HG03342 (cell line): ENCODE measurements at regions not wholly inside any gene's neighbourhood (a gene's known extent, or its start where the extent isn't known, plus 50 kb on each side); places are given as distances from the start of the nearest gene placed in this dataset.
"Not testable (repeated sequence)": the region's sequence is repeated elsewhere in the genome, so short reads cannot be mapped to it uniquely, and the experiment has no call there.

Experiments
- ATAC-seq: cut with Tn5 transposase; IDR thresholded peaks from one replicate; pipeline ENCODE4 v1.9.1; 2021; ENCODE audit warnings: mild to moderate bottlenecking, moderate library complexity; ENCODE audit not compliant: unreplicated experiment

DNA sequence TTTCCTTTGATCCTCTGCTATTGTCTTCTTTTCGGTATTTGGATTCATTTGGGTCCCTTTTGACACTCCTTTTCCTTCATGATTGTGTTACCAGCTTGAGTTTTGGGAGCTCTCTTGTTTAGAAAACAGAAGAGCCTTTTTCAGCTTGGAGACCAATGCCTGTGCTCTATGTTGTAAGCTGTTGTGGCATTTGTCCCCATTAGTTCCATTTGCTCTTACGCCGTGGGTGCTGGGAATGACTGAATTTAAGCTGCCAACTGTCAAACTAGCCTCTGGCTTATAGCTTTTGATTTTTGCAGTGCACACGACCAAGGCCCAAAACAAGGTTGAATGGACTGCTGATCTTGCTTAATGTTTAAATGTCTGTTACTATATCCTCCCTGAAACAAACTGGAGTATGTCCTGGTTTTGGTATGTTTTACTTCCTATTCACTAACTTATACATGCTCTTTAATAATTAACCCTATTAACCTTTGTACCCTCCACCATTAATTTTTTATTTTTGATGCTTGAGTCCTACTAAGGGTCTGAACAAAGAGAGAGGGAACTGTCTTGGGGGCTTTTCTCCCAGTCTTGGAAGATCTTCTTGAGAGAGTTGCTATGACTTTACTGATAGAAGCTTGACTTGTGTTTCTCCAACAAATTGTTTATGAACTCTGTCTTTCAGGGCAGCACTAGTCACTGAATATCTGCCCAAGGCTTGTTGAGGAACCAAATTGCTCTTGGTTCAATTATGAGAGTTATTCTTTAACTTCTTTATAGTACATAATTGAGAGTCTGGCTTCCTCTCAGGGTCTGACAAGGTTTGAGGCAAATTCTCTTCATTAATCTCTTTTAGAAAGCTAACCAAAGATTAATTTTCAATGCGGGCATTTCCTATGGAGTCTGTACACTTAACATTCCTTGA is 100.3 kb upstream of the SIRPG start:
- ATAC-seq: no peak

DNA sequence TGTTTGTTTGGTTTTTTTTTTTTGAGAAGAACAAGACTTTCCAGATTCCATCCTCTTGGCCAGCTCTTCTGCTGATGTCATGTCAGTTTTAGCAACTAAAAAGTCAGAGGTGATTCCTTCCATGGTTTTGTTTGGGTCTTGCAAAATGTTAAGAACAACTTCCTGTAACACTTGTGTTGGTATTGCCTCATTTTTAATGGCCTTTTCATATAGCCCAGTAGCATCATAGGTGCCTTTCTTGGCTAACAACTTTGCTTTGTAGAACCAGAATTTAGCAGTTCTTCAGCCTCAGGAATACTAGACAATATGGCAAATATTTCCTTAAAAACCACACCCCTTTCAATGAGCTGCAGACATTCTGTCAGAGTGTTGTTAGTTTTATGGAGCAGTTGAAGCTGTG is 99.5 kb upstream of the SIRPG start:
- ATAC-seq: no peak

DNA sequence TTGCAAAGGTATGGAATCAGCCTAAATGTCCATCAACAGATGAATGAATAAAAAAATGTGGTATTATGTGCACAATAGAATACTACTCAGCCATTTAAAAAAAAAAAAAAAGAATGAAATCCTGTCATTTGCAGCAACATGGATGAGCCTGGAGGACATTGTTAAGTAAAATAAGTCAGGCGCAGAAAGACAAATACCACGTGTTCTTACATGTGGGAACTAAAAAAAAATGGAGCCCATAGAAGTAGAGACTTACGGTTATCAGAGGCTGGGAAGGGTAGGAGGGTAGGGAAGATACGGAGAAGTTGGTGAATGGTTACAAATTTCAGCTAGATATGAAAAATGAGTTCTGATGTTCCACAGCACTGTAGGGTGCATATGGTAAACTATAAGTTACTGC is 97.2 kb upstream of the SIRPG start:
- no peak for ATAC-seq

DNA sequence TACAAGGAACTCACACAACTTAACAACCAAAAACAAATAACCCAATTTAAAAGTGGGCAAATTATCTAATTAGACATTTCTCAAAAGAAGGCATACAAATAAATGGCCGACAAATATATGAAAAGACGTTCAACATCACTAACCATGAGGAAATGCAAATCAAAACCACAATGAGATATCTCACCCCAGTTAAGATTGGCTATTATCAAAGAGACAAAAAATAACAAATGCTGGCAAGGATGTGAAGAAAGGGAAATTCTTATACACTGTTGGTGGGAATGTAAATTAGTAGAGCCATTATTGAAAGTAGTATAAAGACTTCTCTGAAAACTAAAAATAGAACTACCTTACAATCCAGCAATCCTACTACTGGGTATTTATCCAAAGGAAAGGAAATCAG is 96.7 kb upstream of the SIRPG start:
- ATAC-seq: no peak

GRCh38 chr20:1752045-1752444 is 94.5 kb upstream of the SIRPG start:
- ATAC-seq: no peak

DNA sequence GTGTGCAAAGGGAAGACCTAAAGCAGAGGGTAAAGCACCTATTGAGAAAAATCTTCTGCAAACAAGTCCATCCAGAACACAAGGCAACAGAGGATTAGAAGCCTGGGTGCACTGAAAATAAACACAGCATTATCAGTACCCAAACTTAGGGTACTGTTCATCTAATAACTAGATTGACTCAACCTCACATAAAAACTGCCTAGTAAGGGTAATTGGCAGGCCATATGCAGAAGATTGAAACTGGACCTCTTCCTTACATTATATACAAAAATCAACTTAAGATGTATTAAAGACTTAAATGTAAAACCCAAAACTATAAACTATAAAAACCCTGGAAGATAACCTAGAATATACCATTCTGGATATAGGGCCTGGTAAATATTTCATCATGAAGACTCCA is 91.2 kb upstream of the SIRPG start:
- no peak for ATAC-seq

GRCh38 chr20:1747953-1748577 is 90.5 kb upstream of the SIRPG start:
- no peak for ATAC-seq

- ATAC-seq: not testable (repeated sequence)
Measured at GRCh38 chr20:1742049-1742434, 84.5 kb upstream of the SIRPG start.

- no peak for ATAC-seq
Measured at GRCh38 chr20:1741309-1742048, 83.9 kb upstream of the SIRPG start.

GRCh38 chr20:1737134-1737533 is 79.6 kb upstream of the SIRPG start:
- no peak for ATAC-seq

DNA sequence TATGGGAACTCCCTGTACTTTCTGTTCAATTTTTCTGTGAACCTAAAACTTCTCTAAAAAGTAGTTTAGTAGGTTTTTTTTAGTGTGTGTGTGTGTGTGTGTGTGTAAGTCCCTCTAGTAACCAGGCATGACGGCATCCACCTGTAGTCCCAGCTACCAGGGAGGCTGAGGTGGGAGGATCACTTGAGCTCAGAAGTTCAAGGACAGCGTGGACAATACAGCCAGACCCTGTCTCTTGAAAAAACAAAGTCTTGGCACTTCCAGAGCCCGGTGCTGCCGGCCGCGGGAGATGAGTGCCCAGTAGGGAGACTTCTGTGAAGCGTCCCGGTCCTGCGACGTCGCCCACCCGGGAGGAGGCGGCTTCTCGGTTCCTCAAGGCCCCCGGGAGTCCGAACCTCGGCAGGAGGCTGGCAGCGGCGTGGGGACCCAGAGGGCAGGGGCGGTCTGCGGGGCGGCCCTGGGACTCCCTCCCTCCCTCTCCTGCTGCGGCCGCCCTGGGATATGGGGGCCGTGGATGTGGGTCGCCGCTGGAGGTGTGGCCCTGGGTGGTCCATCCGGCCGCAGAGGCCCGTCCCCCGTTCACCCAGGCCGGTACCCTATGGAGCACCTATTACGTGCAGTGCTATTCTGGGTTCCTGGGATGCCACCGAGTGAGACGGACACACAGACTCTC is 78.0 kb upstream of the SIRPG start:
- ATAC-seq: no peak

DNA sequence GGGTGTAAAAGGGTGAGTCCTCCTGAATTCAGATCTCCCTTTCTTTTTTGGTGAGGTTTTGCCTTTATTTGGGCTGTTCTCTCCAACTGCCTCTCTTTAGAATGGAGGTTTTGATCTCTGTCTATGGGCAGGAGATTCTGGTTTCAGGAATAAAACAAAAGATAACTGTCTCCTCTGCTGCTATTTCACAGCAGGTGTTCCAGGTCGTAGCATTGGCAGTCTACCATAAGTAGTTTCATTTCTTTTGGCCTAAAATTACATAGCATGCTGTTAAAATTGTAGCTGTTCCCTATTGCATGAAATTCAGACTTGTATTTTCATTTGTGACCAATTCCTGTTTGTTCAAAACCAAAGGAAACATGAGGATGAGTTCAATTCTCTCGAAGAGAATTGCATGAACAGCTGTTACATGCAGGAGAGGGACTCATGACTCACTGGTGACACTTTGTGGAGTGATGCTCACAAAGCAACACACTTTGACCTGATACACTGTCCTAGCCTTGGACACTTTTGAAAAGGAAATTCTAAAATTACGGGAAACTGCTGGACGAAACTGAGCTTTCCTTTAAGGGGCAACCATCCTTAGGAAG is 76.8 kb upstream of the SIRPG start:
- no peak for ATAC-seq

- not testable (repeated sequence) for ATAC-seq
Measured at GRCh38 chr20:1731828-1732375, 74.3 kb upstream of the SIRPG start.

GRCh38 chr20:1730981-1731711 is 73.6 kb upstream of the SIRPG start:
- not testable (repeated sequence) for ATAC-seq

GRCh38 chr20:1727303-1727702 is 69.7 kb upstream of the SIRPG start:
- not testable (repeated sequence) for ATAC-seq

DNA sequence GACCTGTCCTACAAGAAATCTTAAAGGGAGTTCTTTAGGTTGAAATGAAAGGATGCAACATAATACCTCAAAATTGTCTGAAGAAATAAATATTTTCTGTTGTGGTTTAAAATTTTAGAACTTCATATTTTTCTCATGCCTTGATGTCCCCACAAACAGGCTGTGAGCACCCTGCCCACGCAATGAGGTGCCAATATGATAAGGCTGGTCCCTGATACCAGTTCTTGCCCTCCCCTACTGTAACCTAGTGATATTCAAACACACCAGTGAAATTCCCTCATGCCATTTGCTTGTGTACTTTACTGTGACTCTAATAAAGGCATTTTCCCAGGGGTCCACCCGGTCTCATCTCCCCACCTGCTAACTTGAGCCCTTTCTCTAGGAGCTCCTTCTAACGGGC is 67.3 kb upstream of the SIRPG start:
- no peak for ATAC-seq

- no peak for ATAC-seq
Measured at GRCh38 chr20:1722513-1723050, 65.0 kb upstream of the SIRPG start.

DNA sequence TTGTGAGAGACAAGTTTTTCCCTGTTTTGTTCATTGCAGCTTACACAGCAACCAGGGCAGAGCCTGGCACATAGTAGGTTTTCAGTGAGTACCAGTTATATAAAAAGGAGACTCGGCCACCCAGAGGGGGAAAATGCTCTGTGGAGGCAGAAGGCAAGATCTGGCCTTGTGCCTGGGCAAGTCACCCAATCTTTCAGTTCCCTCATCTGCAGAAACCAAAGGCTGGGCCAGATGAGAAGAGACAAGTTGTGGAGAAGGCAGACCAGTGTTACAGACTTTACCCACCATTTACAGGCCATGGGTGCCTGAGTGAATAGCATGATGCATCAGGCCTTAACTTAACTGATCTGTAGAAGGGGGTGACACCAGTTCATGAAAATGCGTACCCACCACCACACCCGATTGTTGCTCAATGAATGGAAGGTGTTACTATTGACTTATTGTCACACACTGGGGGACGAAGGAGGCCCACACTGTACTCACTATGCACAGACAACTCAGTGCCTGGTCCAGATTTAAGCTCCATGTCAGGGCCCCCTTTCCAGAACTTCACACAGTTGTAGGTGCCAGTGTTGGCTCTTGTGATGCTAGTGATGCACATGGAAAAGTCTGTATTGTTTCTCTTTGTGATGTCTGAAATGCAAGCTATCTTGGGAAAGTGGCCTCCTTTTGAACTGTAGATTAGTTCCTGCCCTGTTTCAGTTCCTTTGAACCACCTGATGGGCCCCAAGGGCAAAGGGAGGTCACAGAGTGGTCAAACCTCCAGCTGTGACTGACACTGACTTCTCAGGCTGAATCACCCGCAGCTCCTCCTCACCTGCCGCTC is 64.3 kb upstream of the SIRPG start:
- ATAC-seq: no peak
